Keratinocyte (primary cell): ENCODE measurements at regions not wholly inside any gene's neighbourhood (a gene's known extent, or its start where the extent isn't known, plus 50 kb on each side); places are given as distances from the start of the nearest gene placed in this dataset.

Source experiments
- DNase-seq: peaks from one replicate; pipeline ENCODE4 v3.0.0-alpha.2; 2011; ENCODE audit warnings: low read depth, missing footprints, low spot score
- FAIRE-seq: peaks from 2 replicates; lab custom pipeline; 2011; peaks lifted over from hg19 to GRCh38; lab: Jason Lieb, UNC
- H2AFZ ChIP-seq: 2 replicates; pipeline ENCODE4 v1.6.0; 2012; ENCODE audit warnings: low read length, control low read depth, inconsistent platforms; ENCODE audit not compliant: control insufficient read depth
- H3K27ac ChIP-seq: 2 replicates; pipeline ENCODE4 v1.5.1; 2011; ENCODE audit warnings: low read length; ENCODE audit not compliant: control insufficient read depth, insufficient read depth
- H3K27me3 ChIP-seq: 3 replicates; pipeline ENCODE4 v1.6.0; 2011; ENCODE audit warnings: low read length; ENCODE audit not compliant: control insufficient read depth, insufficient read depth; ENCODE audit errors: extremely low read depth
- H3K36me3 ChIP-seq, 2 experiments: 2 replicates in 1 of 2; 3 replicates in 1 of 2; pipeline ENCODE4 v1.5.1; 2011; ENCODE audit warnings: low read length in 2 of 2, mild to moderate bottlenecking in 1 of 2; ENCODE audit not compliant: control insufficient read depth in 2 of 2, insufficient read depth in 2 of 2; ENCODE audit errors: extremely low read depth in 1 of 2
- H3K4me1 ChIP-seq: 3 replicates; pipeline ENCODE4 v1.5.1; 2011; ENCODE audit warnings: low read length; ENCODE audit not compliant: control insufficient read depth, insufficient read depth; ENCODE audit errors: extremely low read depth
- H3K4me2 ChIP-seq: 3 replicates; pipeline ENCODE4 v1.6.0; 2011; ENCODE audit warnings: low read depth, low read length; ENCODE audit not compliant: control insufficient read depth, insufficient read depth; ENCODE audit errors: extremely low read depth
- H3K4me3 ChIP-seq, 3 experiments: fragments of 200-600 bp in 1 of 3; sonication (generic) in 1 of 3; 2 replicates in 2 of 3; 3 replicates in 1 of 3; pipeline ENCODE4 v1.5.1; 2011 to 2016; ENCODE audit warnings: low read length in 3 of 3, mild to moderate bottlenecking in 3 of 3, control low read depth in 2 of 3, inconsistent platforms in 1 of 3, low read depth in 1 of 3, mixed read lengths in 1 of 3, mixed run types in 1 of 3, moderate library complexity in 1 of 3; ENCODE audit not compliant: control insufficient read depth in 2 of 3, insufficient read depth in 2 of 3; ENCODE audit errors: extremely low read depth in 1 of 3
- H3K79me2 ChIP-seq: 2 replicates; pipeline ENCODE4 v1.6.0; 2012; ENCODE audit warnings: low read length; ENCODE audit not compliant: control insufficient read depth, insufficient read depth
- H3K9ac ChIP-seq: 3 replicates; pipeline ENCODE4 v1.6.0; 2011; ENCODE audit warnings: low read length; ENCODE audit not compliant: control insufficient read depth, insufficient read depth; ENCODE audit errors: extremely low read depth
- H3K9me1 ChIP-seq: 3 replicates; pipeline ENCODE4 v1.6.0; 2011; ENCODE audit warnings: low read length; ENCODE audit not compliant: control insufficient read depth, insufficient read depth; ENCODE audit errors: extremely low read depth
- H3K9me3 ChIP-seq: 2 replicates; pipeline ENCODE4 v1.5.1; 2012; ENCODE audit warnings: low read depth, low read length; ENCODE audit not compliant: control insufficient read depth
- H4K20me1 ChIP-seq: 3 replicates; pipeline ENCODE4 v1.6.0; 2011; ENCODE audit warnings: low read length; ENCODE audit not compliant: control insufficient read depth, insufficient read depth; ENCODE audit errors: extremely low read depth
- EZH2 ChIP-seq: IDR thresholded peaks from one replicate; pipeline ENCODE4 v1.6.1; 2012; ENCODE audit warnings: inconsistent platforms, mild to moderate bottlenecking, low read length, moderate library complexity
- dilution Hi-C: fragments of 300-500 bp; cut with MboI; formaldehyde crosslinking; loops from one replicate; pipeline ENCODE4 v1.7.0; 2020; ENCODE audit warnings: low sequenced_read_pairs; ENCODE audit not compliant: extremely low pct_ligation_motif_present
- TF ChIP-seq, protein P1 (sequence below), 3 experiments: IDR thresholded peaks in 1 of 3; conservative IDR thresholded peaks in 1 of 3; optimal IDR thresholded peaks in 1 of 3; 2 replicates in 2 of 3; 3 replicates in 1 of 3; pipeline versions ENCODE3 to v1.5.1; 2011; ENCODE audit warnings: low read length in 3 of 3, mild to moderate bottlenecking in 3 of 3, moderate library complexity in 2 of 3, control low read depth in 1 of 3, inconsistent platforms in 1 of 3; ENCODE audit not compliant: insufficient read depth in 2 of 3; ENCODE audit errors: extremely low read depth in 1 of 3

DNA sequence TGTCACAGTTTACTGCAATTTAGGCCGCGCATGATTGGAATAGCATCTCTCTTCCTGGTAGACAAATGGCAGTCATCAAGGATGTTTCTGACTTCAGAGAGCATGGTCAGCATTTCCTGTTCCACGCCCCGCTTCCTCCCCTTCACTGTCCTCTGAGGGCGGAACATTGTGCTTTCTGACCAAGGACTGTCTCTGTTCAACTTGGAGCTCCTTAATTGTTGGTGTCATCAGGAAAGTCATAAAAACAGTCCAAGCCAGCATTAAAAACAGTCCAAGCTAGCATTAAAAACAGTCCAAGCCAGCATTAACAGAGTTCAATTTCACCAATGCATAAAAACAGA is 301.3 kb upstream of the IRX4 start:
- FAIRE-seq (no peak), DNase-seq (no peak)
- no peak overlapping the region for H3K27ac ChIP-seq
- H3K9ac ChIP-seq, result no peak overlapping the region
- H3K4me3 ChIP-seq, result no peak overlapping the region
- no peaks in the 10 kb centered on the region for H3K79me2 ChIP-seq
- dilution Hi-C loops, result no loop called here
- H2AFZ ChIP-seq, result no peak overlapping the region
- TF ChIP-seq, protein P1, sequence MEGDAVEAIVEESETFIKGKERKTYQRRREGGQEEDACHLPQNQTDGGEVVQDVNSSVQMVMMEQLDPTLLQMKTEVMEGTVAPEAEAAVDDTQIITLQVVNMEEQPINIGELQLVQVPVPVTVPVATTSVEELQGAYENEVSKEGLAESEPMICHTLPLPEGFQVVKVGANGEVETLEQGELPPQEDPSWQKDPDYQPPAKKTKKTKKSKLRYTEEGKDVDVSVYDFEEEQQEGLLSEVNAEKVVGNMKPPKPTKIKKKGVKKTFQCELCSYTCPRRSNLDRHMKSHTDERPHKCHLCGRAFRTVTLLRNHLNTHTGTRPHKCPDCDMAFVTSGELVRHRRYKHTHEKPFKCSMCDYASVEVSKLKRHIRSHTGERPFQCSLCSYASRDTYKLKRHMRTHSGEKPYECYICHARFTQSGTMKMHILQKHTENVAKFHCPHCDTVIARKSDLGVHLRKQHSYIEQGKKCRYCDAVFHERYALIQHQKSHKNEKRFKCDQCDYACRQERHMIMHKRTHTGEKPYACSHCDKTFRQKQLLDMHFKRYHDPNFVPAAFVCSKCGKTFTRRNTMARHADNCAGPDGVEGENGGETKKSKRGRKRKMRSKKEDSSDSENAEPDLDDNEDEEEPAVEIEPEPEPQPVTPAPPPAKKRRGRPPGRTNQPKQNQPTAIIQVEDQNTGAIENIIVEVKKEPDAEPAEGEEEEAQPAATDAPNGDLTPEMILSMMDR (optimal IDR thresholded peaks at IDR 0.05 in 1 of 3, IDR thresholded peaks at IDR 0.05 in 1 of 3, conservative IDR thresholded peaks at IDR 0.05 in 1 of 3; ENCODE audit: extremely low read depth in 1 of 3, insufficient read depth in 2 of 3, low read length in 3 of 3), result no peak
- no peak for TF ChIP-seq EZH2
- H3K4me2 ChIP-seq, result no peak overlapping the region
- no peaks in the 10 kb centered on the region for H3K36me3 ChIP-seq
- no peaks in the 10 kb centered on the region for H3K9me3 ChIP-seq
- no peaks in the 10 kb centered on the region for H3K9me1 ChIP-seq
- H3K4me1 ChIP-seq, result no peaks in the 10 kb centered on the region
- no peaks in the 10 kb centered on the region for H3K27me3 ChIP-seq
- H4K20me1 ChIP-seq, result no peaks in the 10 kb centered on the region

DNA sequence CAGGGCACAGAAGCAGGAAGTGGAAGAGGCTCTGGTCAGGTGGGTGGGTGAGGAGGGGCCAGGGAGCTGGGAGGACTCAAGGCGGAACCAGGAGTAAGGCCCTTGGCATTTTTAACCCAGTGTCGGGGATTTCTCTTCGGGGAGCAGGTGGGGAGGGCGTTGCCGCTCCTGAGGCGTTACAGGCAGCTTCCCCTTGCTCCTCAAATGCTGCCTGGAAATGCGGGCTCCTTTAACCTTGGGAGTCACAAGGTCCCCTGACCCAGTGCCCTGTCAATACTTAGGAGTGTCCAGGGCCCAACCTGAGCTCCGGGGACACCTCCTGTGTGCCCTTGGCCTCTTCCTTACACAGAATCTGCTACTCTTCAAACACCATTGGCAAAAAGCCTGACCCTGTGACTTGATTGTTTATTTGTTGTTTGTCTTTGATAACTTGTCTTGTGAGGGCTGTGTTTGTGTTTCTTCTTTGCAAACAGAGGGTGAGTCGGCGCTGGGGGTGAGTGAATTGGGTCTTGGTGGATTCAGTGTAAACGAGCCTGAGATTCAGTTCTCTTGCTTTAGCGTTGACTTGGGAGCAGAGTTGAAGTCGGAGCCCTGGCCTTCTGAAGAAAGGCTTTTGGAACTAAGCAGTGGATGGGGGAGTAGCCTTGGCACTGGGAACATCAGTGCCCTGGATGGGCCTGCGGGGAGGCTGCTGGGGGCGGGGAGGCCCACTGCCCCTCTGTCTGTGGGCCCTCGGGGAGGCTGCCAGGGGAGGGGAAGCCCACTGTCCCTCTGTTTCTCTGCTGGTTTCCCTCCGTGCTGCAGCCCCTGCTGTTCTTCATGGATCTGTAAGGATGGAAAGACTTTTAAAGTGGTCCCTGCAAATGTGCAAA is 300.7 kb upstream of the IRX4 start:
- no peak for FAIRE-seq

More for the DNA sequence above, 300.7 kb upstream of the IRX4 start:
- Histone ChIP-seq H3K4me1 (no peaks in the 10 kb centered on the region), H4K20me1 (no peaks in the 10 kb centered on the region), H3K27ac (no peak overlapping the region), H3K4me2 (no peak overlapping the region), H3K9me3 (no peaks in the 10 kb centered on the region), H3K79me2 (no peaks in the 10 kb centered on the region), H3K4me3 (no peak overlapping the region), H2AFZ (no peak overlapping the region), H3K9ac (no peak overlapping the region), H3K9me1 (no peaks in the 10 kb centered on the region), H3K27me3 (no peaks in the 10 kb centered on the region), H3K36me3 (no peaks in the 10 kb centered on the region)
- TF ChIP-seq, protein P1 (optimal IDR thresholded peaks at IDR 0.05 in 1 of 3, IDR thresholded peaks at IDR 0.05 in 1 of 3, conservative IDR thresholded peaks at IDR 0.05 in 1 of 3; ENCODE audit: extremely low read depth in 1 of 3, insufficient read depth in 2 of 3, low read length in 3 of 3), result no peak
- no peak for TF ChIP-seq EZH2
- dilution Hi-C loops, result no loop called here
- DNase-seq, result no peak
